Endothelial cell of umbilical vein (primary cell): ENCODE measurements at regions not wholly inside any gene's neighbourhood (a gene's known extent, or its start where the extent isn't known, plus 50 kb on each side); places are given as distances from the start of the nearest gene placed in this dataset.

Source experiments
- BruUV-seq: library from RNA; stranded (reverse); fragments of 400-500 nt; replicated peaks from 2 replicates; lab custom pipeline; 2021; lab: Mats Ljungman, UMichigan
- CTCF ChIA-PET: fragments of 300-600, 350-600 bp; sonication (Branson Sonifier 250); formaldehyde crosslinking; loops from one replicate; lab custom pipeline; 2021; ENCODE audit warnings: antibody characterized with exemption, inconsistent platforms; lab: Charles Lee
- POLR2A ChIA-PET: fragments of 300-600, 350-600 bp; sonication (Branson Sonifier 250); formaldehyde crosslinking; loops from one replicate; lab custom pipeline; 2021; ENCODE audit warnings: antibody characterized with exemption, inconsistent platforms; lab: Charles Lee
- DNase-seq: peaks from one replicate; pipeline ENCODE4 v3.0.0-alpha.2; 2011; ENCODE audit warnings: low read depth, low spot score
- FAIRE-seq: peaks from 2 replicates; lab custom pipeline; 2011; peaks lifted over from hg19 to GRCh38; lab: Jason Lieb, UNC
- H2AFZ ChIP-seq: 2 replicates; pipeline ENCODE4 v1.6.0; 2012; ENCODE audit warnings: low read depth, low read length, control low read depth, inconsistent platforms
- H3K27ac ChIP-seq: 2 replicates; pipeline ENCODE4 v1.5.1; 2011; ENCODE audit warnings: low read depth, mild to moderate bottlenecking, control low read depth, low read length, moderate library complexity; ENCODE audit not compliant: insufficient read depth
- H3K27me3 ChIP-seq, 2 experiments: 2 replicates each; pipeline versions ENCODE4 v1.6.0 to v1.6.1; 2011; ENCODE audit warnings: low read length in 2 of 2, mixed read lengths in 1 of 2; ENCODE audit not compliant: control insufficient read depth in 2 of 2, insufficient read depth in 2 of 2
- H3K36me3 ChIP-seq, 2 experiments: 2 replicates in 1 of 2; 3 replicates in 1 of 2; pipeline ENCODE4 v1.5.1; 2011; ENCODE audit warnings: low read length in 2 of 2, mild to moderate bottlenecking in 1 of 2, moderate library complexity in 1 of 2; ENCODE audit not compliant: control insufficient read depth in 2 of 2, insufficient read depth in 2 of 2; ENCODE audit errors: extremely low read depth in 1 of 2
- H3K4me1 ChIP-seq: 3 replicates; pipeline ENCODE4 v1.5.1; 2011; ENCODE audit warnings: mild to moderate bottlenecking, low read length; ENCODE audit not compliant: control insufficient read depth, insufficient read depth; ENCODE audit errors: extremely low read depth
- H3K4me2 ChIP-seq: 2 replicates; pipeline ENCODE4 v1.6.1; 2011; ENCODE audit warnings: low read length, control low read depth, mixed read lengths; ENCODE audit not compliant: insufficient read depth
- H3K4me3 ChIP-seq, 3 experiments: fragments of 200-600 bp in 1 of 3; sonication (generic), shearing (Covaris generic) in 1 of 3; replicated peaks in 1 of 3; 2 replicates each; pipeline ENCODE4 v1.5.1; 2011 to 2016; ENCODE audit warnings: control low read depth in 3 of 3, low read length in 3 of 3, mild to moderate bottlenecking in 2 of 3, inconsistent platforms in 1 of 3, low read depth in 1 of 3, moderate library complexity in 1 of 3; ENCODE audit not compliant: insufficient read depth in 1 of 3
- H3K79me2 ChIP-seq: 2 replicates; pipeline ENCODE4 v1.6.0; 2012; ENCODE audit warnings: low read length, inconsistent platforms; ENCODE audit not compliant: control insufficient read depth, insufficient read depth
- H3K9ac ChIP-seq: replicated peaks from 2 replicates; pipeline ENCODE3; 2011; ENCODE audit warnings: low read length, control low read depth; ENCODE audit not compliant: insufficient read depth; ENCODE audit errors: extremely low read depth
- H3K9me1 ChIP-seq: replicated peaks from 3 replicates; pipeline ENCODE4 v1.6.0; 2011; ENCODE audit warnings: mild to moderate bottlenecking, low read length; ENCODE audit not compliant: control insufficient read depth, insufficient read depth; ENCODE audit errors: extremely low read depth
- H3K9me3 ChIP-seq: replicated peaks from 2 replicates; pipeline ENCODE4 v1.5.1; 2012; ENCODE audit warnings: low read length, inconsistent platforms; ENCODE audit not compliant: control insufficient read depth, insufficient read depth
- H4K20me1 ChIP-seq: replicated peaks from 2 replicates; pipeline ENCODE3; 2011; ENCODE audit warnings: mild to moderate bottlenecking, low read length; ENCODE audit not compliant: control insufficient read depth, insufficient read depth; ENCODE audit errors: extremely low read depth
- CTCF ChIP-seq, 2 donors: IDR thresholded peaks; 1 replicate in 1 of 2; 2 replicates in 1 of 2; pipeline ENCODE4 v1.5.1; 2011; ENCODE audit warnings: low read length in 2 of 2, mild to moderate bottlenecking in 2 of 2, moderate library complexity in 2 of 2, control low read depth in 1 of 2, inconsistent platforms in 1 of 2, low read depth in 1 of 2; ENCODE audit not compliant: insufficient read depth in 1 of 2; ENCODE audit errors: extremely low read depth in 1 of 2
- EZH2 ChIP-seq: IDR thresholded peaks from 2 replicates; pipeline ENCODE4 v1.6.1; 2012; ENCODE audit warnings: borderline replicate concordance, low read depth, mild to moderate bottlenecking, moderate library complexity, low read length, inconsistent platforms; ENCODE audit not compliant: severe bottlenecking
- FOS ChIP-seq: IDR thresholded peaks from 2 replicates; pipeline ENCODE4 v1.6.1; 2011; ENCODE audit warnings: mild to moderate bottlenecking, low read length, moderate library complexity, borderline replicate concordance; ENCODE audit not compliant: insufficient read depth
- GATA2 ChIP-seq: IDR thresholded peaks from 2 replicates; pipeline ENCODE4 v1.7.0; 2011; ENCODE audit warnings: low read depth, mild to moderate bottlenecking, moderate library complexity, mixed read lengths, low read length; ENCODE audit not compliant: insufficient read length, insufficient read depth
- JUN ChIP-seq: IDR thresholded peaks from 2 replicates; pipeline ENCODE4 v1.6.1; 2011; ENCODE audit warnings: borderline replicate concordance, low read depth; ENCODE audit not compliant: insufficient read length, insufficient read depth
- MYC ChIP-seq: IDR thresholded peaks from one replicate; pipeline ENCODE4 v1.6.1; 2011; ENCODE audit warnings: mild to moderate bottlenecking, low read depth, low read length
- POLR2A ChIP-seq: IDR thresholded peaks from 2 replicates; pipeline ENCODE4 v1.6.1; 2012; ENCODE audit warnings: low read depth, mild to moderate bottlenecking, control low read depth, low read length
- POLR2AphosphoS5 ChIP-seq: IDR thresholded peaks from 2 replicates; pipeline ENCODE4 v1.6.1; 2012; ENCODE audit warnings: low read depth, mild to moderate bottlenecking, control low read depth, low read length, moderate library complexity; ENCODE audit not compliant: insufficient read depth
- dilution Hi-C: fragments of 300-500 bp; cut with MboI; formaldehyde crosslinking; loops from one replicate; pipeline ENCODE4 v1.15.0; 2019; ENCODE audit warnings: low sequenced_read_pairs; ENCODE audit not compliant: extremely low pct_ligation_motif_present
- intact Hi-C: fragments of 100-400 bp; cut with micrococcal nuclease; formaldehyde crosslinking; loops from one replicate; pipeline ENCODE4 v1.10.0; 2022
- TF ChIP-seq, protein P1 (sequence below): IDR thresholded peaks from 2 replicates; pipeline ENCODE4 v1.6.1; 2011; ENCODE audit not compliant: insufficient read depth, insufficient read length

GRCh38 chr1:47521034-47521881 lies 83.4 kb downstream of the FOXD2 start:
- peaks cover 9 to 17% of the 10 kb centered on the region in 2 experiments for H3K27me3 ChIP-seq
- H3K9ac ChIP-seq: no peak overlapping the region
- H3K36me3 ChIP-seq: no peaks in the 10 kb centered on the region
- POLR2A ChIA-PET: no interaction called here
- TF ChIP-seq JUN (no peak), CTCF (IDR thresholded peaks at IDR 0.05; ENCODE audit: extremely low read depth in 1 of 2, insufficient read depth in 1 of 2, low read depth in 1 of 2, low read length in 2 of 2) (no peak), POLR2A (no peak), GATA2 (no peak), EZH2 (no peak), POLR2AphosphoS5 (no peak), MYC (no peak), FOS (no peak)
- TF ChIP-seq, protein P1, sequence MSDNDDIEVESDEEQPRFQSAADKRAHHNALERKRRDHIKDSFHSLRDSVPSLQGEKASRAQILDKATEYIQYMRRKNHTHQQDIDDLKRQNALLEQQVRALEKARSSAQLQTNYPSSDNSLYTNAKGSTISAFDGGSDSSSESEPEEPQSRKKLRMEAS: no peak
- H3K9me1 ChIP-seq: no peaks in the 10 kb centered on the region
- H3K9me3 ChIP-seq: no peaks in the 10 kb centered on the region
- no peak overlapping the region for H3K4me2 ChIP-seq
- no peaks in the 10 kb centered on the region for H3K79me2 ChIP-seq
- intact Hi-C loops: no loop called here
- CTCF ChIA-PET: interaction anchor here (0.9 to 5.5 kb wide), 8 partner anchors 8 to 398 kb away, joined by 3 to 32 read pairs (median 4); no protein-coding TSS in a partner anchor
- H3K27ac ChIP-seq: no peak overlapping the region
- no peak overlapping the region for H2AFZ ChIP-seq
- H4K20me1 ChIP-seq: no peaks in the 10 kb centered on the region
- H3K4me1 ChIP-seq: no peaks in the 10 kb centered on the region
- H3K4me3 ChIP-seq: no peak overlapping the region
- dilution Hi-C loops: no loop called here
- BruUV-seq: no TSS peak
- FAIRE-seq (no peak), DNase-seq (peak; percentile 73)
